NCI-H1105 treated with DMSO at 0.1 percent for 48 hours (cell line): ENCODE measurements at regions not wholly inside any gene's neighbourhood (a gene's known extent, or its start where the extent isn't known, plus 50 kb on each side); places are given as distances from the start of the nearest gene placed in this dataset.

ENCODE experiments used
- DNase-seq: peaks from one replicate; lab custom pipeline; 2025; lab: John Stamatoyannopoulos, UW

GRCh38 chr15:96415513-96416217 is 85.2 kb downstream of the NR2F2 start:
- no peak for DNase-seq

DNA sequence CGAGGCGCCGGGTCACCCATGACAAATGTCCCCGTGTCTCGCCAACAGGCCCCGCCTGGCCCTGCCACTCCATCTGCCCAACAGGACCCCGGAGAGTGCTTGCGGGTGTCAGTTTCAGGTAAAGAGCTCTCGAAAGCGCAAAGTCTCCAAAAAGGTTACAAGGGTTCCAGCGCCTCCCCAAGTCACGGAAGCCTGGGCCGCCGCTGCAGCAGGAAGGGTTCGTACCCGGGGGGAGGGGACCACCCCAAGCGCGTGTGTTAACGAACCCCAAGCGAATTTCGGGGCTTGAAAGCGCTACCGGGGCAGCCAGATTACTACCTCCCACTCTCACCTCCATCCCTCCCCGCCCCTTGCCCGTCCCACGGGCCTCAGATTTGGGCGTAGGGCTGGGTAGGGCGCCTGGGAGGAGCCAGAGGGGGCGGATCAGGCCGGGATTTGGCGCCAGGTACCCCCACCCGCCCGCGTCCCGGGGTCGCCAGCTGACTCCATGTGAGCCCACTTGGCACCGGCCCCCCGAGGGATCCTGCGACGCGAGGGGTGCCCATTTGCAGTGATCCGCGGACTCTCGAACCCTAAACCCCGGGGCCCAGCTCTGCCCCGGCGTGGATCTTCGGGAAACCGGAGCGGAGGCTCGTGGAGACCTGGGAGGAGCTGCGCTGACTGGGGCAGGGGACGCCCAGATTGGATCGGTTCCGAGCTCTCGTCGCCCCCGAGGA is 85.9 kb downstream of the NR2F2 start:
- no peak for DNase-seq

DNA sequence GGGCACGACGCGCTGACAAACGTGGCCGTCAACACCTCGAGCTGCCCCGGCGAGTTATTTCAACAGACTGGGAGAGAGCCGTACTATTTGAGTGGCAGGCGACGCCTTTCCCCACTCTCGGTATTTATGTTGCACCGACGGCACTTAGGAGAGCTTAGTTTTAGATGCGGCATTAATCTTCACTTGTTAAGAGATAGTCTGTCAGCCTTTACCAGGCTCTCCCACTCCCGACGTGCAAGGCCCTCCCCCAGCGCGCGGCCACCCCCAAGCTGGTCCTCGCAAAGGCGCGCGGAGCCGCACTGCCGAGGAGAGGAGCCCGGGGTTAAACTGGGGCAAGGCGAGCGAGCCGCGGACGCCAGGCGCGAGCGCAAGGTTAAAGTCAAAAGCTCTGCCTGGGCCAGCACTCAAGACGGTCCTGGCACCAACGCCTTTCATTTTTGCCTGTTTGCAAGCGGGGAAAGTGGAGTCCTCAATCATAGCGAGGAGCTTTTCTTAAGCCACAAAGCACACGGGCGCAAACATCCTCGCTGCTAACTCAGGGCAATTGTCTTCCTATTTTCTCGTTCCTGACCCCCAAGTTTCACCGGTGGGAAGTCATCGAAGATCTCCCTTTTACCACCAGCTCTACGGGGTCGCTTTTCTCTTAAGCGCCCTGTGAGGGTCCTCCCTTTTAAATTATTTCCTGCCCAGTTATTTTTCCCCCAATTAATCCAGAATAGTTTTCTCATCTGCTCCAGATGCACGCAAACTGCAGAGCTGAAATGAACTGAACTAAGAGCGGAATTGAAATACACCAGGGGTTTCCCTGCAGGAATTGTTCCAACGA is 86.6 kb downstream of the NR2F2 start:
- no peak for DNase-seq

- no peak for DNase-seq
Measured at GRCh38 chr15:96417760-96418130, 87.2 kb downstream of the NR2F2 start.

GRCh38 chr15:96418146-96418545 is 87.6 kb downstream of the NR2F2 start:
- no peak for DNase-seq

- no peak for DNase-seq
Measured at GRCh38 chr15:96421178-96421601, 90.7 kb downstream of the NR2F2 start.

DNA sequence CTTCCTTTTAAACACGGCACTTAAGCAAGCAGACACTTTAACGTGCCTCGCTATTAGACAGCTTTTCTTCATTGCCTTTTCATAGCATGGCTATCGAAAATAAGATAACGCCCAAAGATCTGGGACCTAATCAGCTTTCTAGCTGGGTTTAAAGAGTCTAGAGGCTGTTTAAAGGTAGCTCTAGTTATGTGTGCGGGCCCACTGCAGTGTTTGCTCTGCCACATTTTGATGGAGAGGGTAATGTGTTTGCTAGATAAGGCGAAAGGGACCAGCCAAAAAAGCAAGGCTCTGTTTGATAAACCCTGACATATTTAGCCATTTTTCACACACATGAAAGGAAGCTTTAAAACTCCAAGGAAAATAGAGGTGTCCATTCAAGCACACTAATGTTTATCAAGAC is 91.6 kb downstream of the NR2F2 start:
- DNase-seq: no peak

- no peak for DNase-seq
Measured at GRCh38 chr15:96424674-96425073, 94.2 kb downstream of the NR2F2 start.

DNA sequence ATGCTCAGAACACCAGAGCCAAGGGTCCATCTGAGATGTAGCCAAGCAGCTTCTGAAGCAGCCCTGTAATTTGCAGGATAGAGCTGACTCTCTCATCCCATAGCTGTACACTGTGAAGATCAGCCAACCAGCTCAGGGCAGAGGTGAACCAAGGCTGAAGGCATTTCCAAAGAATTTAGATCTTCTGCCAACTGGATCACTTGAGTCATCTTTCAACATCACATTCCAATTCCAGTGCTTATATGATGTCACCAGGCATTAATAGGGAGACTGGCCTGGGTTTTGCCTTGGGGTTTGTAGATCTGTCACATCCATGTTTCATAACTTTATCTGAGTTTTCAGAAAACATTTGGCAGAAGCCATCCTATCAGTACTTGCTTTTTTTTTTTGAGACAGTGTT is 98.2 kb downstream of the NR2F2 start:
- DNase-seq: no peak

GRCh38 chr15:96431786-96432185 is 101.3 kb downstream of the NR2F2 start:
- no peak for DNase-seq

GRCh38 chr15:96435022-96435421 is 104.5 kb downstream of the NR2F2 start:
- DNase-seq: no peak

- DNase-seq: no peak
Measured at GRCh38 chr15:96435841-96436240, 105.3 kb downstream of the NR2F2 start.

GRCh38 chr15:96440978-96441377 is 110.5 kb downstream of the NR2F2 start:
- DNase-seq: no peak

GRCh38 chr15:96442076-96442475 is 111.6 kb downstream of the NR2F2 start:
- no peak for DNase-seq

GRCh38 chr15:96444865-96445264 is 114.4 kb downstream of the NR2F2 start:
- DNase-seq: no peak

DNA sequence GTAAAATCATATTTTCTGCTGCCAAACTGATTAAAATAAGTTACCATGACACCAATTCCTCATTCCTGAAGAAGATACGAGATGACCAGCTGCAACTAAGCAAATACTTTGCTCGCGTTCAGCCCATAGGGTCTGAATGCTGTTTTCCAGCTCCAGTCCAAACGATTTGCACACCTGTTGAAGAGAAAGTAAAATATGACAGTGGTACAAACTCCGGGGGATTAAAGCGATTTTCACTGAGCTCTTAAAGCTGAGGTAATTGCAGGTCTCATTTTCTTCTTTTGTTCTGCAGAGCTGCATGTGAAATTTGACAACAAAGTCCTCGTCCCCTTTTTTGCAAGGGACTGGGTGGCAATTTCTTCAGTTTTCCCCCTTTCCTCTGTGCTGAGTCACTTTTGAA is 118.4 kb downstream of the NR2F2 start:
- DNase-seq: peak; percentile 47

DNA sequence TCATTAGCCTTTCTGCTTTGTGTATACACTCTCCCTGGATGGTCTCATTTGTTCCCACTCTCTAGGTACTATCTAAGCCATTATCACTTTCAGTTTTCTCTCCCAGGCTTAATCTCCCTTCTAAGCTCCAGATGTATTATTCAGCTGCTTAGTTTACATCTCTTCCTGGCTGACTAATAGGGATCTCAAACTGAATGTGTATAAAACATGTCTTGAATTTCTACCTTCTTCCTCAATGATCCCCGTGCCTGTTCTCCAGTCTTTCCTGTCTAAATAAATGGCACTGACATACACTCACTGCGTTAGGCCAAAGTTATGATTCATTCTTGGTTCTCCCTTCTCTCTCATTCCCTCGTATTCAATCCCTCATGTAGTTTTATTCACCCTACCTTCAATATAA is 127.3 kb downstream of the NR2F2 start:
- no peak for DNase-seq

- DNase-seq: no peak
Measured at GRCh38 chr15:96460106-96460505, 129.6 kb downstream of the NR2F2 start.

- DNase-seq: no peak
Measured at GRCh38 chr15:96462768-96463750, 132.6 kb downstream of the NR2F2 start.

- no peak for DNase-seq
Measured at GRCh38 chr15:96466389-96466947, 136.0 kb downstream of the NR2F2 start.

- DNase-seq: no peak
Measured at GRCh38 chr15:96468036-96468435, 137.5 kb downstream of the NR2F2 start.
